ENCODE measurements at regions not wholly inside any gene's neighbourhood (a gene's known extent, or its start where the extent isn't known, plus 50 kb on each side); places are given as distances from the start of the nearest gene placed in this dataset.
"Not testable (repeated sequence)": the region's sequence is repeated elsewhere in the genome, so short reads cannot be mapped to it uniquely, and the experiment has no call there.

- no peak for DNase-seq
Observed at GRCh38 chr2:150261691-150262090, 225.8 kb downstream of the RND3 start.

GRCh38 chr2:150260636-150261035 is 226.8 kb downstream of the RND3 start:
- DNase-seq = no peak

GRCh38 chr2:150259746-150260145 is 227.7 kb downstream of the RND3 start:
- no peak for DNase-seq

- no peak for DNase-seq
Observed at GRCh38 chr2:150258781-150259307, 228.6 kb downstream of the RND3 start.

GRCh38 chr2:150256736-150257135 is 230.7 kb downstream of the RND3 start:
- no peak for DNase-seq

GRCh38 chr2:150255528-150255927 is 231.9 kb downstream of the RND3 start:
- no peak for DNase-seq

- not testable (repeated sequence) for DNase-seq
Observed at GRCh38 chr2:150249735-150250134, 237.7 kb downstream of the RND3 start.

- DNase-seq = no peak
Observed at GRCh38 chr2:150247481-150247880, 240.0 kb downstream of the RND3 start.

- no peak for DNase-seq
Observed at GRCh38 chr2:150234787-150235446, 252.6 kb downstream of the RND3 start.

GRCh38 chr2:150232871-150233270 is 254.6 kb downstream of the RND3 start:
- no peak for DNase-seq

- DNase-seq = no peak
Observed at GRCh38 chr2:150232321-150232720, 255.1 kb downstream of the RND3 start.

GRCh38 chr2:150230616-150231015 is 256.9 kb downstream of the RND3 start:
- DNase-seq = no peak

- no peak for DNase-seq
Observed at GRCh38 chr2:150230004-150230403, 257.5 kb downstream of the RND3 start.

- no peak for DNase-seq
Observed at GRCh38 chr2:150228936-150229335, 258.5 kb downstream of the RND3 start.

- DNase-seq = no peak
Observed at GRCh38 chr2:150225030-150225429, 262.4 kb downstream of the RND3 start.

GRCh38 chr2:150224321-150224720 is 263.1 kb downstream of the RND3 start:
- DNase-seq = no peak

- no peak for DNase-seq
Observed at GRCh38 chr2:150222942-150223341, 264.5 kb downstream of the RND3 start.

- DNase-seq = no peak
Observed at GRCh38 chr2:150222379-150222778, 265.1 kb downstream of the RND3 start.

GRCh38 chr2:150219861-150220260 is 267.6 kb downstream of the RND3 start:
- DNase-seq = no peak

- no peak for DNase-seq
Observed at GRCh38 chr2:150215041-150215440, 272.4 kb downstream of the RND3 start.

GRCh38 chr2:150214626-150215025 is 272.8 kb downstream of the RND3 start:
- DNase-seq = no peak

- DNase-seq = peak; percentile 2
Observed at GRCh38 chr2:150212722-150213171, 274.7 kb downstream of the RND3 start.

GRCh38 chr2:150211164-150211631 is 276.3 kb downstream of the RND3 start:
- no peak for DNase-seq

- DNase-seq = no peak
Observed at GRCh38 chr2:150209746-150210145, 277.7 kb downstream of the RND3 start.

- no peak for DNase-seq
Observed at GRCh38 chr2:150208689-150209088, 278.8 kb downstream of the RND3 start.

All from NCI-H510A treated with DMSO at 0.1 percent for 48 hours (cell line).